HCT116 (cell line): ENCODE measurements at regions not wholly inside any gene's neighbourhood (a gene's known extent, or its start where the extent isn't known, plus 50 kb on each side); places are given as distances from the start of the nearest gene placed in this dataset.

Experiments
- ATAC-seq: fragments of 200-7000 bp; cut with Tn5 transposase; 2 replicates; pipeline ENCODE4 v1.9.1; 2020; ENCODE audit warnings: mild to moderate bottlenecking, moderate library complexity
- BruUV-seq: library from RNA; stranded (reverse); fragments of 400-500 nt; replicated peaks from 2 replicates; lab custom pipeline; 2021; lab: Mats Ljungman, UMichigan
- CTCF ChIA-PET: fragments of 300-600 bp; sonication (Branson Sonifier 250); formaldehyde crosslinking; loops from one replicate; lab custom pipeline; 2021; ENCODE audit warnings: antibody characterized with exemption; lab: Charles Lee
- POLR2A ChIA-PET: fragments of 300-600, 350-600 bp; sonication (Branson Sonifier 250); formaldehyde crosslinking; loops from one replicate; lab custom pipeline; 2021; ENCODE audit warnings: antibody characterized with exemption; lab: Charles Lee
- RAD21 ChIA-PET, 2 experiments: fragments of 300-600 bp; sonication (Branson Sonifier 250); formaldehyde crosslinking; loops; one replicate each; lab custom pipeline; 2023; ENCODE audit warnings: low total read pairs in 2 of 2; ENCODE audit not compliant: uncharacterized antibody in 2 of 2, unreplicated experiment in 2 of 2, low non-redundant PET in 1 of 2; lab: Charles Lee
- DNase-seq: peaks from one replicate; pipeline ENCODE4 v3.0.0-alpha.2; 2010; ENCODE audit warnings: low read depth, low spot score
- H2AFZ ChIP-seq: fragments of 200-600 bp; shearing (Covaris generic), sonication (generic); 2 replicates; pipeline ENCODE4 v1.6.1; 2017; ENCODE audit warnings: low read depth, mixed run types, mixed read lengths, antibody characterized with exemption, low read length; ENCODE audit not compliant: poor library complexity, severe bottlenecking
- H3K27ac ChIP-seq: 2 replicates; pipeline ENCODE4 v1.5.1; 2012; ENCODE audit warnings: low read depth, low read length
- H3K27me3 ChIP-seq: fragments of 200-600 bp; sonication (generic); 2 replicates; pipeline ENCODE4 v1.6.1; 2016; ENCODE audit warnings: mixed run types, low read length, mixed read lengths; ENCODE audit not compliant: insufficient read depth
- H3K36me3 ChIP-seq, 2 experiments: fragments of 200-500 bp in 1 of 2; fragments of 200-600 bp in 1 of 2; sonication (Bioruptor generic) in 1 of 2; sonication (generic) in 1 of 2; 2 replicates each; pipeline versions ENCODE4 v1.5.1 to v1.6.1; 2014 to 2016; ENCODE audit warnings: low read length in 2 of 2, inconsistent platforms in 1 of 2, mixed read lengths in 1 of 2, mixed run types in 1 of 2; ENCODE audit not compliant: insufficient read depth in 2 of 2, control insufficient read depth in 1 of 2
- H3K4me1 ChIP-seq, 2 experiments: fragments of 200-600 bp in 1 of 2; sonication (generic) in 1 of 2; 2 replicates each; pipeline versions ENCODE4 v1.5.1 to v1.6.1; 2012 to 2017; ENCODE audit warnings: low read length in 2 of 2, inconsistent platforms in 1 of 2, mild to moderate bottlenecking in 1 of 2, mixed read lengths in 1 of 2, mixed run types in 1 of 2, moderate library complexity in 1 of 2; ENCODE audit not compliant: insufficient read depth in 2 of 2, control insufficient read depth in 1 of 2
- H3K4me2 ChIP-seq: fragments of 200-600 bp; sonication (generic); 2 replicates; pipeline ENCODE4 v1.6.1; 2017; ENCODE audit warnings: mixed run types, low read length, mixed read lengths
- H3K4me3 ChIP-seq, 2 experiments: fragments of 200-600 bp in 1 of 2; sonication (generic) in 1 of 2; replicated peaks in 1 of 2; 2 replicates each; pipeline ENCODE4 v1.5.1; 2011 to 2016; ENCODE audit warnings: low read length in 2 of 2, control low read depth in 1 of 2, low read depth in 1 of 2, mild to moderate bottlenecking in 1 of 2, mixed read lengths in 1 of 2, mixed run types in 1 of 2
- H3K79me2 ChIP-seq: fragments of 200-600 bp; sonication (generic); 2 replicates; pipeline ENCODE4 v1.6.1; 2017; ENCODE audit warnings: mild to moderate bottlenecking, mixed run types, low read length, moderate library complexity, mixed read lengths; ENCODE audit not compliant: insufficient read depth
- H3K9ac ChIP-seq: fragments of 200-600 bp; sonication (generic); 2 replicates; pipeline ENCODE4 v1.6.1; 2016; ENCODE audit warnings: low read length, mixed read lengths
- H3K9me2 ChIP-seq: fragments of 200-600 bp; sonication (generic), shearing (Covaris generic); 2 replicates; pipeline ENCODE4 v1.6.1; 2017; ENCODE audit warnings: mixed run types, mild to moderate bottlenecking, moderate library complexity; ENCODE audit not compliant: insufficient read depth
- H3K9me3 ChIP-seq, 2 experiments: fragments of 200-500 bp in 1 of 2; fragments of 200-600 bp in 1 of 2; sonication (Bioruptor generic) in 1 of 2; sonication (generic) in 1 of 2; 2 replicates each; pipeline ENCODE4 v1.6.1; 2014 to 2017; ENCODE audit warnings: low read length in 2 of 2, mixed read lengths in 2 of 2, inconsistent platforms in 1 of 2, low read depth in 1 of 2, mild to moderate bottlenecking in 1 of 2, mixed run types in 1 of 2, moderate library complexity in 1 of 2; ENCODE audit not compliant: control insufficient read depth in 1 of 2, insufficient read depth in 1 of 2
- H4K20me1 ChIP-seq: fragments of 200-600 bp; sonication (generic), shearing (Covaris generic); 2 replicates; pipeline ENCODE4 v1.6.1; 2017; ENCODE audit warnings: mixed run types, mild to moderate bottlenecking, moderate library complexity; ENCODE audit not compliant: insufficient read depth
- CBX3 ChIP-seq: IDR thresholded peaks from 2 replicates; pipeline ENCODE4 v1.6.1; 2012; ENCODE audit warnings: low read depth
- CEBPB ChIP-seq: IDR thresholded peaks from 2 replicates; pipeline ENCODE4 v1.6.1; 2012; ENCODE audit warnings: low read depth
- EGR1 ChIP-seq: IDR thresholded peaks from 2 replicates; pipeline ENCODE4 v1.6.1; 2012; ENCODE audit warnings: low read depth
- EZH2 ChIP-seq: fragments of 200-600 bp; sonication (generic); IDR thresholded peaks from 2 replicates; pipeline ENCODE4 v1.6.1; 2017; ENCODE audit warnings: antibody characterized with exemption, mixed run types
- EZH2phosphoT487 ChIP-seq: fragments of 200-600 bp; IDR thresholded peaks from 2 replicates; pipeline ENCODE4 v1.6.1; 2018; ENCODE audit warnings: antibody characterized with exemption, borderline replicate concordance
- FOSL1 ChIP-seq: IDR thresholded peaks from 2 replicates; pipeline ENCODE4 v1.6.1; 2012; ENCODE audit warnings: low read depth
- JUND ChIP-seq: IDR thresholded peaks from 2 replicates; pipeline ENCODE4 v1.6.1; 2012
- POLR2A ChIP-seq: IDR thresholded peaks from 2 replicates; pipeline ENCODE4 v1.7.0; 2011; ENCODE audit warnings: borderline replicate concordance; ENCODE audit not compliant: insufficient read depth, insufficient read length; ENCODE audit errors: extremely low read depth
- POLR2AphosphoS5 ChIP-seq: IDR thresholded peaks from 2 replicates; pipeline ENCODE4 v1.6.1; 2011; ENCODE audit warnings: mild to moderate bottlenecking, low read depth, low read length, moderate library complexity
- SIN3A ChIP-seq: IDR thresholded peaks from 2 replicates; pipeline ENCODE4 v1.6.1; 2012; ENCODE audit warnings: low read depth
- SRF ChIP-seq: IDR thresholded peaks from 2 replicates; pipeline ENCODE4 v1.6.1; 2012; ENCODE audit warnings: low read depth
- TCF7L2 ChIP-seq: IDR thresholded peaks from 2 replicates; pipeline ENCODE4 v1.7.0; 2011; ENCODE audit warnings: borderline replicate concordance, inconsistent platforms; ENCODE audit not compliant: insufficient read depth, insufficient read length; ENCODE audit errors: extremely low read depth
- YY1 ChIP-seq: IDR thresholded peaks from 2 replicates; pipeline ENCODE4 v1.6.1; 2011; ENCODE audit warnings: low read length, low read depth, moderate library complexity, mild to moderate bottlenecking; ENCODE audit not compliant: insufficient replicate concordance; ENCODE audit errors: extremely low read depth
- ZFX ChIP-seq: fragments of 450-650 bp; IDR thresholded peaks from 2 replicates; pipeline ENCODE4 v1.6.1; 2017
- ZNF274 ChIP-seq: fragments of 200-500 bp; sonication (Bioruptor generic); IDR thresholded peaks from 2 replicates; pipeline ENCODE4 v1.6.1; 2014; ENCODE audit warnings: mild to moderate bottlenecking, low read depth, low read length, inconsistent platforms
- intact Hi-C: fragments of 100-400 bp; cut with micrococcal nuclease; formaldehyde crosslinking; loops from 2 replicates; pipeline ENCODE4 v1.10.0; 2022
- TF ChIP-seq, protein P1 (sequence below), 3 experiments: fragments of 200-600 bp in 1 of 3; sonication (generic) in 1 of 3; IDR thresholded peaks in 2 of 3; conservative IDR thresholded peaks in 1 of 3; 2 replicates each; pipeline ENCODE4 v1.5.1; 2012 to 2017; ENCODE audit warnings: low read depth in 2 of 3, low read length in 2 of 3, antibody characterized with exemption in 1 of 3, borderline replicate concordance in 1 of 3, control low read depth in 1 of 3, mild to moderate bottlenecking in 1 of 3, mixed read lengths in 1 of 3, mixed run types in 1 of 3, moderate library complexity in 1 of 3; ENCODE audit not compliant: insufficient read depth in 1 of 3
- TF ChIP-seq, protein P2 (sequence below): IDR thresholded peaks from 2 replicates; pipeline ENCODE4 v1.6.1; 2012

DNA sequence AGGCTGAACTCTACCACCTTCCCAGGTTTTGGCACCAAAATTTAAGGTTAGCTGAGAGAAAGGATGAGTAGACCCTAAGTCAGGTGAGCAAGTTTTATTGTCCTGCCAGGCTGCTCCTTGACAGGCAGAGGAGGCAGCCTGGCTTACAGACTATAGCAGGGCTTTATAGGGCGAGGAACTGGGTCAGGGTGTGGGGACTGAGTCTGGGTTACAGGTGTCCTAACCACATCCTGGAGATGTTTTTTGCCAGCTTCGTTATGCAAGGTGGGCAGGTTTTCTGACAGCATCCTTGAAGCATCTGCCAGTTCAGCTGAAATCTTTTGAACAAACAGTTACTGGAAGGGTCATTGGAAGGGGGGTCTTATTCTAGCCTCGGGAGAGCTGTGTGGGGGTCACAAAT lies 905.7 kb upstream of the SLITRK5 start:
- Histone ChIP-seq H3K27me3 (no peaks in the 10 kb centered on the region), H3K4me1 (no peaks in the 10 kb centered on the region), H3K9me3 (no peaks in the 10 kb centered on the region), H2AFZ (no peak overlapping the region), H3K27ac (no peak overlapping the region), H3K4me2 (no peak overlapping the region), H3K9ac (no peak overlapping the region), H3K79me2 (no peaks in the 10 kb centered on the region), H3K36me3 (no peaks in the 10 kb centered on the region), H3K4me3 (no peak overlapping the region), H4K20me1 (no peaks in the 10 kb centered on the region), H3K9me2 (no peaks in the 10 kb centered on the region)
- ATAC-seq = no peak
- intact Hi-C loops = no loop called here
- CTCF ChIA-PET = no interaction called here
- DNase-seq = no peak
- RAD21 ChIA-PET = no interaction called here
- TF ChIP-seq SIN3A = no peak
- TF ChIP-seq CBX3 = no peak
- no peak for TF ChIP-seq TCF7L2
- TF ChIP-seq CEBPB = no peak
- TF ChIP-seq, protein P1, sequence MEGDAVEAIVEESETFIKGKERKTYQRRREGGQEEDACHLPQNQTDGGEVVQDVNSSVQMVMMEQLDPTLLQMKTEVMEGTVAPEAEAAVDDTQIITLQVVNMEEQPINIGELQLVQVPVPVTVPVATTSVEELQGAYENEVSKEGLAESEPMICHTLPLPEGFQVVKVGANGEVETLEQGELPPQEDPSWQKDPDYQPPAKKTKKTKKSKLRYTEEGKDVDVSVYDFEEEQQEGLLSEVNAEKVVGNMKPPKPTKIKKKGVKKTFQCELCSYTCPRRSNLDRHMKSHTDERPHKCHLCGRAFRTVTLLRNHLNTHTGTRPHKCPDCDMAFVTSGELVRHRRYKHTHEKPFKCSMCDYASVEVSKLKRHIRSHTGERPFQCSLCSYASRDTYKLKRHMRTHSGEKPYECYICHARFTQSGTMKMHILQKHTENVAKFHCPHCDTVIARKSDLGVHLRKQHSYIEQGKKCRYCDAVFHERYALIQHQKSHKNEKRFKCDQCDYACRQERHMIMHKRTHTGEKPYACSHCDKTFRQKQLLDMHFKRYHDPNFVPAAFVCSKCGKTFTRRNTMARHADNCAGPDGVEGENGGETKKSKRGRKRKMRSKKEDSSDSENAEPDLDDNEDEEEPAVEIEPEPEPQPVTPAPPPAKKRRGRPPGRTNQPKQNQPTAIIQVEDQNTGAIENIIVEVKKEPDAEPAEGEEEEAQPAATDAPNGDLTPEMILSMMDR (IDR thresholded peaks at IDR 0.05 in 2 of 3, conservative IDR thresholded peaks at IDR 0.05 in 1 of 3; ENCODE audit: borderline replicate concordance in 1 of 3, insufficient read depth in 1 of 3, low read depth in 2 of 3, low read length in 2 of 3) = no peak
- no peak for TF ChIP-seq POLR2A
- TF ChIP-seq ZNF274 = no peak
- no peak for TF ChIP-seq EZH2
- no peak for TF ChIP-seq POLR2AphosphoS5
- no peak for TF ChIP-seq ZFX
- no peak for TF ChIP-seq EZH2phosphoT487
- TF ChIP-seq JUND = no peak
- TF ChIP-seq FOSL1 = no peak
- TF ChIP-seq, protein P2, sequence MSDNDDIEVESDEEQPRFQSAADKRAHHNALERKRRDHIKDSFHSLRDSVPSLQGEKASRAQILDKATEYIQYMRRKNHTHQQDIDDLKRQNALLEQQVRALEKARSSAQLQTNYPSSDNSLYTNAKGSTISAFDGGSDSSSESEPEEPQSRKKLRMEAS = no peak
- TF ChIP-seq EGR1 = no peak
- no peak for TF ChIP-seq SRF
- no peak for TF ChIP-seq YY1
- POLR2A ChIA-PET = no interaction called here
- BruUV-seq = no TSS peak
